HEK293 (cell line): ENCODE measurements at regions not wholly inside any gene's neighbourhood (a gene's known extent, or its start where the extent isn't known, plus 50 kb on each side); places are given as distances from the start of the nearest gene placed in this dataset.

Source experiments
- CTCF ChIP-seq: fragments of 450-650 bp; formaldehyde crosslinking; IDR thresholded peaks from 2 replicates; pipeline ENCODE4 v1.5.1; 2016; ENCODE audit warnings: missing biosample characterization, missing genetic modification characterization
- TCF7L2 ChIP-seq: IDR thresholded peaks from 2 replicates; pipeline ENCODE4 v1.6.1; 2011; ENCODE audit warnings: low read depth, mild to moderate bottlenecking, inconsistent platforms, low read length, moderate library complexity, borderline replicate concordance
- ZNF548 ChIP-seq: fragments of 450-650 bp; formaldehyde crosslinking; IDR thresholded peaks from 2 replicates; pipeline ENCODE4 v1.5.1; 2016; ENCODE audit warnings: missing biosample characterization, missing genetic modification characterization
- ZNF747 ChIP-seq: fragments of 450-650 bp; formaldehyde crosslinking; IDR thresholded peaks from 2 replicates; pipeline ENCODE4 v1.5.1; 2016; ENCODE audit warnings: missing biosample characterization, missing genetic modification characterization
- ZNF830 ChIP-seq: fragments of 450-650 bp; IDR thresholded peaks from 2 replicates; pipeline ENCODE4 v1.5.0; 2018; ENCODE audit warnings: missing biosample characterization, missing genetic modification characterization, low read depth, mild to moderate bottlenecking, moderate library complexity
- TF ChIP-seq, protein P1 (sequence below): sonication (generic); formaldehyde crosslinking; IDR thresholded peaks from 2 replicates; pipeline ENCODE4 v1.8.1; 2022; ENCODE audit warnings: mild to moderate bottlenecking, moderate library complexity, missing genetic modification reagents

DNA sequence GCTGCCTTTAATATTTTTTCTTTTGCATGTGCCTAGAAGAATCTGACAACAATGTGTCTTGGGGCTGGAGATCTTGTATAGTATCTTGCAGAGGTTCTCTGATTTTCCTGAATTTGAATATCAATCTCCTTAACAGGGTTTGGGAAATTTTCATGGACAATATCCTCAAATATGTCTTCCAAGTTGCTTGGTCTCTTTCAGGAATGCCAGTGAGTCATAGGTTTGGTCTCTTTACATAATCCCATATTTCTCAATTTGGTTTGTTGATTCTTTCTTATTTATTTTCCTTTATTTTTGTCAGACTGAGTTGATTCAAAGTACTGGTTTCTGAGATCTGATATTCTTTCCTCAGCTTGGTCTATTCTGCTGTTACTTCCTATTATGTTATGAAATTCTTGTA, 208.7 kb upstream of the GLI3 start:
- TF ChIP-seq CTCF (no peak), ZNF747 (tag by site-specific recombination) (no peak), ZNF548 (tag by site-specific recombination) (no peak), TCF7L2 (no peak), ZNF830 (no peak)
- TF ChIP-seq, protein P1, sequence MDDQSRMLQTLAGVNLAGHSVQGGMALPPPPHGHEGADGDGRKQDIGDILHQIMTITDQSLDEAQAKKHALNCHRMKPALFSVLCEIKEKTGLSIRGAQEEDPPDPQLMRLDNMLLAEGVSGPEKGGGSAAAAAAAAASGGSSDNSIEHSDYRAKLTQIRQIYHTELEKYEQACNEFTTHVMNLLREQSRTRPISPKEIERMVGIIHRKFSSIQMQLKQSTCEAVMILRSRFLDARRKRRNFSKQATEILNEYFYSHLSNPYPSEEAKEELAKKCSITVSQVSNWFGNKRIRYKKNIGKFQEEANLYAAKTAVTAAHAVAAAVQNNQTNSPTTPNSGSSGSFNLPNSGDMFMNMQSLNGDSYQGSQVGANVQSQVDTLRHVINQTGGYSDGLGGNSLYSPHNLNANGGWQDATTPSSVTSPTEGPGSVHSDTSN (CRISPR knock-in tag) = no peak
